ENCODE measurements at regions not wholly inside any gene's neighbourhood (a gene's known extent, or its start where the extent isn't known, plus 50 kb on each side); places are given as distances from the start of the nearest gene placed in this dataset.

GRCh38 chr2:157150747-157151146 is 106.8 kb upstream of the GALNT5 start:
- DNase-seq = no peak

GRCh38 chr2:157152362-157152761 is 105.1 kb upstream of the GALNT5 start:
- DNase-seq = no peak

- DNase-seq = no peak
Measured at GRCh38 chr2:157155992-157156391, 101.5 kb upstream of the GALNT5 start.

- no peak for DNase-seq
Measured at GRCh38 chr2:157158111-157158510, 99.4 kb upstream of the GALNT5 start.

GRCh38 chr2:157159221-157159934 is 98.1 kb upstream of the GALNT5 start:
- no peak for DNase-seq

- no peak for DNase-seq
Measured at GRCh38 chr2:157160111-157160510, 97.4 kb upstream of the GALNT5 start.

- DNase-seq = no peak
Measured at GRCh38 chr2:157164370-157164769, 93.1 kb upstream of the GALNT5 start.

- no peak for DNase-seq
Measured at GRCh38 chr2:157164891-157165290, 92.6 kb upstream of the GALNT5 start.

GRCh38 chr2:157168501-157168900 is 89.0 kb upstream of the GALNT5 start:
- no peak for DNase-seq

- DNase-seq = no peak
Measured at GRCh38 chr2:157169889-157170288, 87.6 kb upstream of the GALNT5 start.

GRCh38 chr2:157170299-157170698 is 87.2 kb upstream of the GALNT5 start:
- DNase-seq = no peak

GRCh38 chr2:157172239-157172638 is 85.3 kb upstream of the GALNT5 start:
- DNase-seq = no peak

- DNase-seq = no peak
Measured at GRCh38 chr2:157172866-157173578, 84.5 kb upstream of the GALNT5 start.

- DNase-seq = peak; percentile 22
Measured at GRCh38 chr2:157173740-157174184, 83.7 kb upstream of the GALNT5 start.

GRCh38 chr2:157174321-157174720 is 83.2 kb upstream of the GALNT5 start:
- DNase-seq = no peak

- DNase-seq = no peak
Measured at GRCh38 chr2:157176602-157177001, 80.9 kb upstream of the GALNT5 start.

- DNase-seq = no peak
Measured at GRCh38 chr2:157178874-157179273, 78.6 kb upstream of the GALNT5 start.

- DNase-seq = no peak
Measured at GRCh38 chr2:157179324-157180105, 78.0 kb upstream of the GALNT5 start.

GRCh38 chr2:157180359-157180758 is 77.1 kb upstream of the GALNT5 start:
- no peak for DNase-seq

GRCh38 chr2:157181234-157181633 is 76.3 kb upstream of the GALNT5 start:
- DNase-seq = no peak

GRCh38 chr2:157182204-157182709 is 75.2 kb upstream of the GALNT5 start:
- DNase-seq = no peak

GRCh38 chr2:157182834-157183396 is 74.6 kb upstream of the GALNT5 start:
- DNase-seq = no peak
